ENCODE measurements at regions not wholly inside any gene's neighbourhood (a gene's known extent, or its start where the extent isn't known, plus 50 kb on each side); places are given as distances from the start of the nearest gene placed in this dataset.
"Not testable (repeated sequence)": the region's sequence is repeated elsewhere in the genome, so short reads cannot be mapped to it uniquely, and the experiment has no call there.

- not testable (repeated sequence) for TF ChIP-seq CTCF (IDR thresholded peaks at IDR 0.05 in 8 of 11, conservative IDR thresholded peaks at IDR 0.05 in 3 of 11); POLR2AphosphoS5 (IDR thresholded peaks at IDR 0.05); POLR2A (IDR thresholded peaks at IDR 0.05)
Measured at GRCh38 chr2:90295036-90295750, 1603.7 kb downstream of the RPIA start.
